Sigmoid colon (tissue), 4 donors: ENCODE measurements at regions not wholly inside any gene's neighbourhood (a gene's known extent, or its start where the extent isn't known, plus 50 kb on each side); places are given as distances from the start of the nearest gene placed in this dataset.

Source experiments
- EP300 ChIP-seq, 4 donors: sonication (generic); formaldehyde crosslinking; IDR thresholded peaks; one replicate each; pipeline ENCODE4 v1.6.1; 2017; ENCODE audit warnings: antibody characterized with exemption in 4 of 4
- POLR2AphosphoS5 ChIP-seq, 4 donors: sonication (generic); formaldehyde crosslinking; IDR thresholded peaks; one replicate each; pipeline ENCODE4 v1.6.1; 2017; ENCODE audit warnings: antibody characterized with exemption in 4 of 4
- TF ChIP-seq, protein P1 (sequence below), 4 experiments: fragments of 450-650 bp in 3 of 4; fragments of 200-600 bp in 1 of 4; IDR thresholded peaks; one replicate each; pipeline ENCODE4 v1.5.1; 2016 to 2019; ENCODE audit warnings: antibody characterized with exemption in 4 of 4, mild to moderate bottlenecking in 3 of 4, moderate library complexity in 2 of 4

DNA sequence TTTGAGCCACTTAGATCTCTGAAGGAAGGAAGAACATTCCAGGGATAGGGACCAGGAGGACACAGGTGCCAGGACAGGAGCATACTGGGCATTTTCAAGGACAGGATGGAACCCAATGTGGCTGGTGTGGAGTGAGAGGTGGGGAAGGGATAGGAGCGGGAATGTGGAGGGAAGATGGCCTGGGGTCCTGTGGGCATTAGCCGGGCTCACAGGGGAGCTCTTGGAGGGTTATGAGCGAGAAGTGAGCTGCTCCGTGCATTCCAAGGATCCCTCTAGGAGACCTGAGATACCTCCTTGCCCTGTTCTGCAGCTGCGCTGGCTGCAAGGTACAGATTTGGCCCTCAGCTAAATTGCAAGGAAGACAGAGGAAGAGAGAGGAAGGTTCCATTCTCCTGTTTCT, 87.5 kb downstream of the IER5 start:
- TF ChIP-seq, protein P1, sequence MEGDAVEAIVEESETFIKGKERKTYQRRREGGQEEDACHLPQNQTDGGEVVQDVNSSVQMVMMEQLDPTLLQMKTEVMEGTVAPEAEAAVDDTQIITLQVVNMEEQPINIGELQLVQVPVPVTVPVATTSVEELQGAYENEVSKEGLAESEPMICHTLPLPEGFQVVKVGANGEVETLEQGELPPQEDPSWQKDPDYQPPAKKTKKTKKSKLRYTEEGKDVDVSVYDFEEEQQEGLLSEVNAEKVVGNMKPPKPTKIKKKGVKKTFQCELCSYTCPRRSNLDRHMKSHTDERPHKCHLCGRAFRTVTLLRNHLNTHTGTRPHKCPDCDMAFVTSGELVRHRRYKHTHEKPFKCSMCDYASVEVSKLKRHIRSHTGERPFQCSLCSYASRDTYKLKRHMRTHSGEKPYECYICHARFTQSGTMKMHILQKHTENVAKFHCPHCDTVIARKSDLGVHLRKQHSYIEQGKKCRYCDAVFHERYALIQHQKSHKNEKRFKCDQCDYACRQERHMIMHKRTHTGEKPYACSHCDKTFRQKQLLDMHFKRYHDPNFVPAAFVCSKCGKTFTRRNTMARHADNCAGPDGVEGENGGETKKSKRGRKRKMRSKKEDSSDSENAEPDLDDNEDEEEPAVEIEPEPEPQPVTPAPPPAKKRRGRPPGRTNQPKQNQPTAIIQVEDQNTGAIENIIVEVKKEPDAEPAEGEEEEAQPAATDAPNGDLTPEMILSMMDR (IDR thresholded peaks at IDR 0.05), result no peak
- TF ChIP-seq POLR2AphosphoS5 (IDR thresholded peaks at IDR 0.05) (no peak), EP300 (IDR thresholded peaks at IDR 0.05) (no peak)
